H9 (cell line): ENCODE measurements at regions not wholly inside any gene's neighbourhood (a gene's known extent, or its start where the extent isn't known, plus 50 kb on each side); places are given as distances from the start of the nearest gene placed in this dataset.

Experiments
- DNase-seq: peaks from one replicate; pipeline ENCODE4 v3.0.0-alpha.2; 2017
- H2AFZ ChIP-seq: one replicate; pipeline ENCODE4 v1.6.1; 2013; ENCODE audit warnings: mild to moderate bottlenecking, low read length, control low read depth, moderate library complexity
- H2AK5ac ChIP-seq: 2 replicates; pipeline ENCODE4 v1.6.1; 2013; ENCODE audit warnings: low read length, control low read depth, mixed read lengths; ENCODE audit not compliant: insufficient read length
- H2BK120ac ChIP-seq: one replicate; pipeline ENCODE4 v1.6.1; 2013; ENCODE audit warnings: low read depth, mild to moderate bottlenecking, low read length, control low read depth, inconsistent platforms; ENCODE audit not compliant: poor library complexity, severe bottlenecking
- H2BK12ac ChIP-seq: 2 replicates; pipeline ENCODE4 v1.6.1; 2013; ENCODE audit warnings: low read length, control low read depth, mixed read lengths, low read depth; ENCODE audit not compliant: insufficient read length
- H2BK15ac ChIP-seq: 2 replicates; pipeline ENCODE4 v1.6.1; 2013; ENCODE audit warnings: low read depth, low read length, control low read depth
- H2BK20ac ChIP-seq: one replicate; pipeline ENCODE4 v1.6.1; 2013; ENCODE audit warnings: low read depth, mild to moderate bottlenecking, low read length, control low read depth, inconsistent platforms; ENCODE audit not compliant: poor library complexity, severe bottlenecking
- H2BK5ac ChIP-seq: 2 replicates; pipeline ENCODE4 v1.6.1; 2013; ENCODE audit warnings: low read length, control low read depth, mixed read lengths; ENCODE audit not compliant: insufficient read length
- H3K14ac ChIP-seq: 2 replicates; pipeline ENCODE4 v1.6.1; 2013; ENCODE audit warnings: low read length, control low read depth; ENCODE audit not compliant: insufficient read depth
- H3K18ac ChIP-seq: 2 replicates; pipeline ENCODE4 v1.6.1; 2013; ENCODE audit warnings: low read depth, mild to moderate bottlenecking, mixed read lengths, low read length, control low read depth; ENCODE audit not compliant: insufficient read length
- H3K23ac ChIP-seq: 2 replicates; pipeline ENCODE4 v1.6.1; 2013; ENCODE audit warnings: low read length, control low read depth, mixed read lengths, low read depth; ENCODE audit not compliant: insufficient read length
- H3K23me2 ChIP-seq: 2 replicates; pipeline ENCODE4 v1.6.1; 2013; ENCODE audit warnings: low read depth, mild to moderate bottlenecking, mixed read lengths, low read length, control low read depth; ENCODE audit not compliant: insufficient read length, poor library complexity, severe bottlenecking
- H3K27ac ChIP-seq: 2 replicates; pipeline ENCODE4 v1.5.1; 2013; ENCODE audit warnings: low read length, control low read depth, mixed read lengths, low read depth; ENCODE audit not compliant: insufficient read length
- H3K27me3 ChIP-seq: 2 replicates; pipeline ENCODE4 v1.6.1; 2013; ENCODE audit warnings: low read length, control low read depth, inconsistent platforms; ENCODE audit not compliant: insufficient read depth
- H3K4ac ChIP-seq: 2 replicates; pipeline ENCODE4 v1.6.1; 2013; ENCODE audit warnings: low read depth, mild to moderate bottlenecking, control low read depth, inconsistent platforms, low read length, moderate library complexity
- H3K4me1 ChIP-seq: 2 replicates; pipeline ENCODE4 v1.6.1; 2013; ENCODE audit warnings: low read length, control low read depth, inconsistent platforms; ENCODE audit not compliant: insufficient read depth
- H3K4me2 ChIP-seq: 2 replicates; pipeline ENCODE4 v1.6.1; 2013; ENCODE audit warnings: low read length, control low read depth, mixed read lengths; ENCODE audit not compliant: insufficient read length, insufficient read depth
- H3K56ac ChIP-seq: 2 replicates; pipeline ENCODE4 v1.6.1; 2013; ENCODE audit warnings: low read depth, mild to moderate bottlenecking, mixed read lengths, low read length, control low read depth; ENCODE audit not compliant: insufficient read length
- H3K79me1 ChIP-seq: 2 replicates; pipeline ENCODE4 v1.6.1; 2013; ENCODE audit warnings: low read depth, mild to moderate bottlenecking, moderate library complexity, low read length, control low read depth, inconsistent platforms; ENCODE audit not compliant: insufficient read depth, poor library complexity, severe bottlenecking
- H3K79me2 ChIP-seq: 2 replicates; pipeline ENCODE4 v1.6.1; 2013; ENCODE audit warnings: low read length, control low read depth, inconsistent platforms; ENCODE audit not compliant: insufficient read depth
- H3K9ac ChIP-seq: 2 replicates; pipeline ENCODE4 v1.6.1; 2013; ENCODE audit warnings: low read length, control low read depth, mixed read lengths; ENCODE audit not compliant: insufficient read length; ENCODE audit errors: extremely low read depth
- H3K9me3 ChIP-seq: one replicate; pipeline ENCODE4 v1.6.1; 2013; ENCODE audit warnings: low read depth, low read length, inconsistent platforms; ENCODE audit not compliant: control insufficient read depth
- H3T11ph ChIP-seq: one replicate; pipeline ENCODE4 v1.6.1; 2013; ENCODE audit warnings: mild to moderate bottlenecking, low read length, control low read depth, inconsistent platforms
- H4K20me1 ChIP-seq: one replicate; pipeline ENCODE4 v1.6.1; 2013; ENCODE audit not compliant: control insufficient read depth, insufficient read length, insufficient read depth
- H4K5ac ChIP-seq: 2 replicates; pipeline ENCODE4 v1.6.1; 2013; ENCODE audit warnings: low read depth, mild to moderate bottlenecking, mixed read lengths, low read length, control low read depth; ENCODE audit not compliant: insufficient read length
- H4K8ac ChIP-seq: replicated peaks from 2 replicates; pipeline ENCODE4 v1.6.1; 2013; ENCODE audit warnings: low read length, control low read depth, mixed read lengths, low read depth; ENCODE audit not compliant: insufficient read length
- H4K91ac ChIP-seq: 2 replicates; pipeline ENCODE4 v1.6.1; 2013; ENCODE audit warnings: low read depth, mild to moderate bottlenecking, moderate library complexity, mixed read lengths, low read length, control low read depth; ENCODE audit not compliant: insufficient read length
- H3K27ac Mint-ChIP-seq, 3 experiments: 2 replicates in 2 of 3; 3 replicates in 1 of 3; pipeline ENCODE4 v1.8.0; 2020 to 2021; ENCODE audit warnings: mixed read lengths in 3 of 3, mild to moderate bottlenecking in 1 of 3, moderate library complexity in 1 of 3
- H3K27me3 Mint-ChIP-seq: 2 replicates; pipeline ENCODE4 v1.8.0; 2021; ENCODE audit warnings: low read depth, mild to moderate bottlenecking, moderate library complexity, mixed read lengths
- H3K36me3 Mint-ChIP-seq, 3 experiments: 2 replicates in 2 of 3; 3 replicates in 1 of 3; pipeline ENCODE4 v1.8.0; 2020 to 2021; ENCODE audit warnings: low read depth in 3 of 3, mixed read lengths in 3 of 3; ENCODE audit not compliant: insufficient read depth in 1 of 3
- H3K4me1 Mint-ChIP-seq, 2 experiments: 2 replicates each; pipeline ENCODE4 v1.8.0; 2020; ENCODE audit warnings: mixed read lengths in 2 of 2
- H3K4me3 Mint-ChIP-seq, 2 experiments: 2 replicates in 1 of 2; 3 replicates in 1 of 2; pipeline ENCODE4 v1.8.0; 2020 to 2021; ENCODE audit warnings: mild to moderate bottlenecking in 2 of 2, mixed read lengths in 2 of 2, moderate library complexity in 1 of 2
- H3K9me3 Mint-ChIP-seq, 2 experiments: 2 replicates in 1 of 2; 3 replicates in 1 of 2; pipeline ENCODE4 v1.8.0; 2020; ENCODE audit warnings: mild to moderate bottlenecking in 2 of 2, mixed read lengths in 2 of 2, moderate library complexity in 1 of 2
- WGBS: extraction: QIAGEN DNeasy Blood & Tissue Kit; methylation state at CpG from one replicate; pipeline ENCODE4 v1.1.7; 2013; ENCODE audit warnings: missing lambda C conversion rate, low lambda C conversion rate, mixed read lengths; ENCODE audit not compliant: insufficient read length; ENCODE audit errors: extremely low coverage; 5-methylcytosine and 5-hydroxymethylcytosine counted together
- TF ChIP-seq, protein P1 (sequence below): fragments of 200-600 bp; sonication (generic); conservative IDR thresholded peaks from 3 replicates; pipeline ENCODE4 v1.8.0; 2021; ENCODE audit warnings: antibody characterized with exemption, mild to moderate bottlenecking

DNA sequence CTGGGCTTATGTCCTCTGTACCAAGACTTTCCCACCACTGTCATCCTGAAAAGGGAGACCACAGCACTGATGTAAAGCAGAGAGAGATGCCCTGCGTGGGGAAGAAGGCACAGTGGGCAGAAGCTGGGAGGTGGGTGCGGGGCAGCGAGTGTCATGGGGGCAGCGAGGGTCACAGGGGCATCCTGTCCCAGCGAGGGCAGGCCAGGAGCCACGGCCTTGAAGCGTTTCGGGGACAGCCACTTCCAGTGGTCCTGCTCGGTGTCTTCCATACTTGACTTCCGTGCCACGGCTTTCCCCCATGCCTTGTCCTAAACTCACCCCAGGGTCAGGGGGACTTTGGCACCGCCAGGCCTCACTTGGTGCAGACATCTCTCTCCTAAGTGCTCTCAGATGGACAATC is 1121.3 kb downstream of the TBC1D22A start:
- Histone ChIP-seq H3K18ac (no peak overlapping the region), H2BK5ac (no peak overlapping the region), H3K4me1 (peaks cover 2% of the 10 kb centered on the region; the same call in 1 of the 2 replicates), H4K8ac (no peak overlapping the region), H3K9ac (no peak overlapping the region), H2BK12ac (no peak overlapping the region), H3K4ac (no peak overlapping the region), H3K23me2 (no peaks in the 10 kb centered on the region), H4K20me1 (no peaks in the 10 kb centered on the region), H2BK20ac (no peak overlapping the region), H3K14ac (no peak overlapping the region), H3K79me1 (no peaks in the 10 kb centered on the region), H4K91ac (no peak overlapping the region), H3K56ac (no peak overlapping the region), H2BK15ac (no peak overlapping the region), H2AFZ (no peak overlapping the region), H3K79me2 (no peaks in the 10 kb centered on the region), H3T11ph (no peak overlapping the region), H4K5ac (no peak overlapping the region), H3K4me2 (no peak overlapping the region), H2AK5ac (no peak overlapping the region), H3K27ac (no peak overlapping the region), H3K23ac (no peak overlapping the region), H3K9me3 (no peaks in the 10 kb centered on the region), H2BK120ac (no peak overlapping the region), H3K27me3 (no peaks in the 10 kb centered on the region)
- peaks cover 6% of the 10 kb centered on the region for H3K27me3 Mint-ChIP-seq
- no peak overlapping the region for H3K27ac Mint-ChIP-seq
- DNase-seq, result no peak
- H3K36me3 Mint-ChIP-seq, result peaks cover 0 to 7% (median 0%) of the 10 kb centered on the region in 3 experiments; a peak in 2 of 7 replicates
- peaks cover 0 to 57% of the 10 kb centered on the region in 2 experiments; a peak in 2 of 5 replicates for H3K9me3 Mint-ChIP-seq
- TF ChIP-seq, protein P1, sequence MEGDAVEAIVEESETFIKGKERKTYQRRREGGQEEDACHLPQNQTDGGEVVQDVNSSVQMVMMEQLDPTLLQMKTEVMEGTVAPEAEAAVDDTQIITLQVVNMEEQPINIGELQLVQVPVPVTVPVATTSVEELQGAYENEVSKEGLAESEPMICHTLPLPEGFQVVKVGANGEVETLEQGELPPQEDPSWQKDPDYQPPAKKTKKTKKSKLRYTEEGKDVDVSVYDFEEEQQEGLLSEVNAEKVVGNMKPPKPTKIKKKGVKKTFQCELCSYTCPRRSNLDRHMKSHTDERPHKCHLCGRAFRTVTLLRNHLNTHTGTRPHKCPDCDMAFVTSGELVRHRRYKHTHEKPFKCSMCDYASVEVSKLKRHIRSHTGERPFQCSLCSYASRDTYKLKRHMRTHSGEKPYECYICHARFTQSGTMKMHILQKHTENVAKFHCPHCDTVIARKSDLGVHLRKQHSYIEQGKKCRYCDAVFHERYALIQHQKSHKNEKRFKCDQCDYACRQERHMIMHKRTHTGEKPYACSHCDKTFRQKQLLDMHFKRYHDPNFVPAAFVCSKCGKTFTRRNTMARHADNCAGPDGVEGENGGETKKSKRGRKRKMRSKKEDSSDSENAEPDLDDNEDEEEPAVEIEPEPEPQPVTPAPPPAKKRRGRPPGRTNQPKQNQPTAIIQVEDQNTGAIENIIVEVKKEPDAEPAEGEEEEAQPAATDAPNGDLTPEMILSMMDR, result no peak
- WGBS, result no CpG with 5 or more reads among the region's 12 CpGs
- H3K4me1 Mint-ChIP-seq, result no peaks in the 10 kb centered on the region
- no peak overlapping the region for H3K4me3 Mint-ChIP-seq
